H9 (cell line): ENCODE measurements at regions not wholly inside any gene's neighbourhood (a gene's known extent, or its start where the extent isn't known, plus 50 kb on each side); places are given as distances from the start of the nearest gene placed in this dataset.

Experiments
- DNase-seq: peaks from one replicate; pipeline ENCODE4 v3.0.0-alpha.2; 2017
- H2AFZ ChIP-seq: one replicate; pipeline ENCODE4 v1.6.1; 2013; ENCODE audit warnings: mild to moderate bottlenecking, low read length, control low read depth, moderate library complexity
- H2AK5ac ChIP-seq: 2 replicates; pipeline ENCODE4 v1.6.1; 2013; ENCODE audit warnings: low read length, control low read depth, mixed read lengths; ENCODE audit not compliant: insufficient read length
- H2BK120ac ChIP-seq: one replicate; pipeline ENCODE4 v1.6.1; 2013; ENCODE audit warnings: low read depth, mild to moderate bottlenecking, low read length, control low read depth, inconsistent platforms; ENCODE audit not compliant: poor library complexity, severe bottlenecking
- H2BK12ac ChIP-seq: 2 replicates; pipeline ENCODE4 v1.6.1; 2013; ENCODE audit warnings: low read length, control low read depth, mixed read lengths, low read depth; ENCODE audit not compliant: insufficient read length
- H2BK15ac ChIP-seq: 2 replicates; pipeline ENCODE4 v1.6.1; 2013; ENCODE audit warnings: low read depth, low read length, control low read depth
- H2BK20ac ChIP-seq: one replicate; pipeline ENCODE4 v1.6.1; 2013; ENCODE audit warnings: low read depth, mild to moderate bottlenecking, low read length, control low read depth, inconsistent platforms; ENCODE audit not compliant: poor library complexity, severe bottlenecking
- H2BK5ac ChIP-seq: 2 replicates; pipeline ENCODE4 v1.6.1; 2013; ENCODE audit warnings: low read length, control low read depth, mixed read lengths; ENCODE audit not compliant: insufficient read length
- H3K14ac ChIP-seq: 2 replicates; pipeline ENCODE4 v1.6.1; 2013; ENCODE audit warnings: low read length, control low read depth; ENCODE audit not compliant: insufficient read depth
- H3K18ac ChIP-seq: 2 replicates; pipeline ENCODE4 v1.6.1; 2013; ENCODE audit warnings: low read depth, mild to moderate bottlenecking, mixed read lengths, low read length, control low read depth; ENCODE audit not compliant: insufficient read length
- H3K23ac ChIP-seq: 2 replicates; pipeline ENCODE4 v1.6.1; 2013; ENCODE audit warnings: low read length, control low read depth, mixed read lengths, low read depth; ENCODE audit not compliant: insufficient read length
- H3K23me2 ChIP-seq: 2 replicates; pipeline ENCODE4 v1.6.1; 2013; ENCODE audit warnings: low read depth, mild to moderate bottlenecking, mixed read lengths, low read length, control low read depth; ENCODE audit not compliant: insufficient read length, poor library complexity, severe bottlenecking
- H3K27ac ChIP-seq: 2 replicates; pipeline ENCODE4 v1.5.1; 2013; ENCODE audit warnings: low read length, control low read depth, mixed read lengths, low read depth; ENCODE audit not compliant: insufficient read length
- H3K27me3 ChIP-seq: 2 replicates; pipeline ENCODE4 v1.6.1; 2013; ENCODE audit warnings: low read length, control low read depth, inconsistent platforms; ENCODE audit not compliant: insufficient read depth
- H3K4ac ChIP-seq: 2 replicates; pipeline ENCODE4 v1.6.1; 2013; ENCODE audit warnings: low read depth, mild to moderate bottlenecking, control low read depth, inconsistent platforms, low read length, moderate library complexity
- H3K4me1 ChIP-seq: 2 replicates; pipeline ENCODE4 v1.6.1; 2013; ENCODE audit warnings: low read length, control low read depth, inconsistent platforms; ENCODE audit not compliant: insufficient read depth
- H3K4me2 ChIP-seq: 2 replicates; pipeline ENCODE4 v1.6.1; 2013; ENCODE audit warnings: low read length, control low read depth, mixed read lengths; ENCODE audit not compliant: insufficient read length, insufficient read depth
- H3K56ac ChIP-seq: 2 replicates; pipeline ENCODE4 v1.6.1; 2013; ENCODE audit warnings: low read depth, mild to moderate bottlenecking, mixed read lengths, low read length, control low read depth; ENCODE audit not compliant: insufficient read length
- H3K79me1 ChIP-seq: 2 replicates; pipeline ENCODE4 v1.6.1; 2013; ENCODE audit warnings: low read depth, mild to moderate bottlenecking, moderate library complexity, low read length, control low read depth, inconsistent platforms; ENCODE audit not compliant: insufficient read depth, poor library complexity, severe bottlenecking
- H3K79me2 ChIP-seq: 2 replicates; pipeline ENCODE4 v1.6.1; 2013; ENCODE audit warnings: low read length, control low read depth, inconsistent platforms; ENCODE audit not compliant: insufficient read depth
- H3K9ac ChIP-seq: 2 replicates; pipeline ENCODE4 v1.6.1; 2013; ENCODE audit warnings: low read length, control low read depth, mixed read lengths; ENCODE audit not compliant: insufficient read length; ENCODE audit errors: extremely low read depth
- H3K9me3 ChIP-seq: one replicate; pipeline ENCODE4 v1.6.1; 2013; ENCODE audit warnings: low read depth, low read length, inconsistent platforms; ENCODE audit not compliant: control insufficient read depth
- H3T11ph ChIP-seq: one replicate; pipeline ENCODE4 v1.6.1; 2013; ENCODE audit warnings: mild to moderate bottlenecking, low read length, control low read depth, inconsistent platforms
- H4K20me1 ChIP-seq: one replicate; pipeline ENCODE4 v1.6.1; 2013; ENCODE audit not compliant: control insufficient read depth, insufficient read length, insufficient read depth
- H4K5ac ChIP-seq: 2 replicates; pipeline ENCODE4 v1.6.1; 2013; ENCODE audit warnings: low read depth, mild to moderate bottlenecking, mixed read lengths, low read length, control low read depth; ENCODE audit not compliant: insufficient read length
- H4K8ac ChIP-seq: replicated peaks from 2 replicates; pipeline ENCODE4 v1.6.1; 2013; ENCODE audit warnings: low read length, control low read depth, mixed read lengths, low read depth; ENCODE audit not compliant: insufficient read length
- H4K91ac ChIP-seq: 2 replicates; pipeline ENCODE4 v1.6.1; 2013; ENCODE audit warnings: low read depth, mild to moderate bottlenecking, moderate library complexity, mixed read lengths, low read length, control low read depth; ENCODE audit not compliant: insufficient read length
- H3K27ac Mint-ChIP-seq, 3 experiments: 2 replicates in 2 of 3; 3 replicates in 1 of 3; pipeline ENCODE4 v1.8.0; 2020 to 2021; ENCODE audit warnings: mixed read lengths in 3 of 3, mild to moderate bottlenecking in 1 of 3, moderate library complexity in 1 of 3
- H3K27me3 Mint-ChIP-seq: 2 replicates; pipeline ENCODE4 v1.8.0; 2021; ENCODE audit warnings: low read depth, mild to moderate bottlenecking, moderate library complexity, mixed read lengths
- H3K36me3 Mint-ChIP-seq, 3 experiments: 2 replicates in 2 of 3; 3 replicates in 1 of 3; pipeline ENCODE4 v1.8.0; 2020 to 2021; ENCODE audit warnings: low read depth in 3 of 3, mixed read lengths in 3 of 3; ENCODE audit not compliant: insufficient read depth in 1 of 3
- H3K4me1 Mint-ChIP-seq, 2 experiments: 2 replicates each; pipeline ENCODE4 v1.8.0; 2020; ENCODE audit warnings: mixed read lengths in 2 of 2
- H3K4me3 Mint-ChIP-seq, 2 experiments: 2 replicates in 1 of 2; 3 replicates in 1 of 2; pipeline ENCODE4 v1.8.0; 2020 to 2021; ENCODE audit warnings: mild to moderate bottlenecking in 2 of 2, mixed read lengths in 2 of 2, moderate library complexity in 1 of 2
- H3K9me3 Mint-ChIP-seq, 2 experiments: 2 replicates in 1 of 2; 3 replicates in 1 of 2; pipeline ENCODE4 v1.8.0; 2020; ENCODE audit warnings: mild to moderate bottlenecking in 2 of 2, mixed read lengths in 2 of 2, moderate library complexity in 1 of 2
- WGBS: extraction: QIAGEN DNeasy Blood & Tissue Kit; methylation state at CpG from one replicate; pipeline ENCODE4 v1.1.7; 2013; ENCODE audit warnings: missing lambda C conversion rate, low lambda C conversion rate, mixed read lengths; ENCODE audit not compliant: insufficient read length; ENCODE audit errors: extremely low coverage; 5-methylcytosine and 5-hydroxymethylcytosine counted together
- TF ChIP-seq, protein P1 (sequence below): fragments of 200-600 bp; sonication (generic); conservative IDR thresholded peaks from 3 replicates; pipeline ENCODE4 v1.8.0; 2021; ENCODE audit warnings: antibody characterized with exemption, mild to moderate bottlenecking

DNA sequence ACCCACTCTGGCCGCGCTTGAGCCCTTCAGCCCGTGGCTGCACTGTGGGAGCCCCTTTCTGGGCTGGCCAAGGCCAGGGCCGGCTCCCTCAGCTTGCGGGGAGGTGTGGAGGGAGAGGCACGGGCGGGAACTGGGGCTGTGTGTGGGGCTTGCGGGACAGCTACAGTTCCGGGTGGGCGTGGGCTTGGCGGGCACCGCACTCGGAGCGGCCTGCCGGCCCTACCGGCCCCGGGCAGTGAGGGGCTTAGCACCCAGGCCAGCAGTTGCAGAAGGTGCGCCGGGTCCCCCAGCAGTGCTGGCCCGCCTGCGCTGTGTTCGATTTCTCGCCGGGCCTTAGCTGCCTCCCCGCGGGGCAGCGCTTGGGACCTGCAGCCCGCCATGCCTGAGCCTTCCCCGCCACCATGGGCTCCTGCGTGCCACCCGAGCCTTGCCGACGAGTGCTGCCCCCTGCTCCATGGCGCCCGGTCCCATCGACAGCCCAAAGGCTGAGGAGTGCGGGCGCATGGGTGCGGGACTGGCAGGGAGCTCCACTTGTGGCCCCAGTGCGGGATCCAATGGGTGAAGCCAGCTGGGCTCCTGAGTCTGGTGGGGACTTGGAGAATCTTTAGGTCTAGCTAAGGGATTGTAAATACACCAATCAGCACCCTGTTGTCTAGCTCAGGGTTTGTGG is 173.7 kb upstream of the FIGN start:
- TF ChIP-seq, protein P1, sequence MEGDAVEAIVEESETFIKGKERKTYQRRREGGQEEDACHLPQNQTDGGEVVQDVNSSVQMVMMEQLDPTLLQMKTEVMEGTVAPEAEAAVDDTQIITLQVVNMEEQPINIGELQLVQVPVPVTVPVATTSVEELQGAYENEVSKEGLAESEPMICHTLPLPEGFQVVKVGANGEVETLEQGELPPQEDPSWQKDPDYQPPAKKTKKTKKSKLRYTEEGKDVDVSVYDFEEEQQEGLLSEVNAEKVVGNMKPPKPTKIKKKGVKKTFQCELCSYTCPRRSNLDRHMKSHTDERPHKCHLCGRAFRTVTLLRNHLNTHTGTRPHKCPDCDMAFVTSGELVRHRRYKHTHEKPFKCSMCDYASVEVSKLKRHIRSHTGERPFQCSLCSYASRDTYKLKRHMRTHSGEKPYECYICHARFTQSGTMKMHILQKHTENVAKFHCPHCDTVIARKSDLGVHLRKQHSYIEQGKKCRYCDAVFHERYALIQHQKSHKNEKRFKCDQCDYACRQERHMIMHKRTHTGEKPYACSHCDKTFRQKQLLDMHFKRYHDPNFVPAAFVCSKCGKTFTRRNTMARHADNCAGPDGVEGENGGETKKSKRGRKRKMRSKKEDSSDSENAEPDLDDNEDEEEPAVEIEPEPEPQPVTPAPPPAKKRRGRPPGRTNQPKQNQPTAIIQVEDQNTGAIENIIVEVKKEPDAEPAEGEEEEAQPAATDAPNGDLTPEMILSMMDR = no peak
- H3K27me3 Mint-ChIP-seq = no peaks in the 10 kb centered on the region
- Histone ChIP-seq H2BK12ac (no peak overlapping the region), H3K9ac (no peak overlapping the region), H3K79me2 (no peaks in the 10 kb centered on the region), H3K27ac (no peak overlapping the region), H3K14ac (no peak overlapping the region), H2BK120ac (no peak overlapping the region), H3K79me1 (no peaks in the 10 kb centered on the region), H3K56ac (no peak overlapping the region), H2BK15ac (no peak overlapping the region), H3K4ac (no peak overlapping the region), H3K18ac (no peak overlapping the region), H3T11ph (no peak overlapping the region), H2AFZ (no peak overlapping the region), H3K23ac (no peak overlapping the region), H3K27me3 (no peaks in the 10 kb centered on the region), H2BK5ac (no peak overlapping the region), H2AK5ac (no peak overlapping the region), H2BK20ac (no peak overlapping the region), H3K9me3 (no peaks in the 10 kb centered on the region), H3K4me2 (no peak overlapping the region), H3K23me2 (no peaks in the 10 kb centered on the region), H4K20me1 (no peaks in the 10 kb centered on the region), H3K4me1 (no peaks in the 10 kb centered on the region), H4K5ac (no peak overlapping the region), H4K91ac (no peak overlapping the region), H4K8ac (no peak overlapping the region)
- no CpG with 5 or more reads among the region's 40 CpGs for WGBS
- DNase-seq = no peak
- H3K36me3 Mint-ChIP-seq = no peaks in the 10 kb centered on the region
- peaks cover 3 to 5% of the 10 kb centered on the region in 2 experiments; a peak in 4 of 5 replicates for H3K9me3 Mint-ChIP-seq
- no peak overlapping the region for H3K27ac Mint-ChIP-seq
- no peak overlapping the region for H3K4me3 Mint-ChIP-seq
- H3K4me1 Mint-ChIP-seq = no peaks in the 10 kb centered on the region
